Endothelial cell (in vitro differentiated cells): ENCODE measurements at regions not wholly inside any gene's neighbourhood (a gene's known extent, or its start where the extent isn't known, plus 50 kb on each side); places are given as distances from the start of the nearest gene placed in this dataset.

Source experiments
- DNase-seq: peaks from one replicate; pipeline ENCODE4 v3.0.0; 2021; ENCODE audit warnings: low spot score
- H3K27ac Mint-ChIP-seq: one replicate; pipeline ENCODE4 v1.8.0; 2021; ENCODE audit warnings: mixed read lengths, inconsistent platforms; ENCODE audit not compliant: unreplicated experiment
- H3K27me3 Mint-ChIP-seq: one replicate; pipeline ENCODE4 v1.8.0; 2021; ENCODE audit warnings: mild to moderate bottlenecking, moderate library complexity, mixed read lengths, inconsistent platforms; ENCODE audit not compliant: unreplicated experiment
- H3K36me3 Mint-ChIP-seq: one replicate; pipeline ENCODE4 v1.8.0; 2021; ENCODE audit warnings: mild to moderate bottlenecking, low read depth, mixed read lengths, inconsistent platforms; ENCODE audit not compliant: unreplicated experiment
- H3K4me1 Mint-ChIP-seq: one replicate; pipeline ENCODE4 v1.8.0; 2021; ENCODE audit warnings: mild to moderate bottlenecking, mixed read lengths, inconsistent platforms; ENCODE audit not compliant: unreplicated experiment
- H3K4me3 Mint-ChIP-seq: one replicate; pipeline ENCODE4 v1.8.0; 2021; ENCODE audit warnings: mild to moderate bottlenecking, mixed read lengths, inconsistent platforms; ENCODE audit not compliant: unreplicated experiment
- H3K9me3 Mint-ChIP-seq: one replicate; pipeline ENCODE4 v1.8.0; 2021; ENCODE audit warnings: mixed read lengths, inconsistent platforms; ENCODE audit not compliant: unreplicated experiment
- TF ChIP-seq, protein P1 (sequence below): fragments of 200-600 bp; sonication (generic); IDR thresholded peaks from one replicate; pipeline ENCODE4 v1.5.0; 2021; ENCODE audit warnings: antibody characterized with exemption; ENCODE audit not compliant: unreplicated experiment

DNA sequence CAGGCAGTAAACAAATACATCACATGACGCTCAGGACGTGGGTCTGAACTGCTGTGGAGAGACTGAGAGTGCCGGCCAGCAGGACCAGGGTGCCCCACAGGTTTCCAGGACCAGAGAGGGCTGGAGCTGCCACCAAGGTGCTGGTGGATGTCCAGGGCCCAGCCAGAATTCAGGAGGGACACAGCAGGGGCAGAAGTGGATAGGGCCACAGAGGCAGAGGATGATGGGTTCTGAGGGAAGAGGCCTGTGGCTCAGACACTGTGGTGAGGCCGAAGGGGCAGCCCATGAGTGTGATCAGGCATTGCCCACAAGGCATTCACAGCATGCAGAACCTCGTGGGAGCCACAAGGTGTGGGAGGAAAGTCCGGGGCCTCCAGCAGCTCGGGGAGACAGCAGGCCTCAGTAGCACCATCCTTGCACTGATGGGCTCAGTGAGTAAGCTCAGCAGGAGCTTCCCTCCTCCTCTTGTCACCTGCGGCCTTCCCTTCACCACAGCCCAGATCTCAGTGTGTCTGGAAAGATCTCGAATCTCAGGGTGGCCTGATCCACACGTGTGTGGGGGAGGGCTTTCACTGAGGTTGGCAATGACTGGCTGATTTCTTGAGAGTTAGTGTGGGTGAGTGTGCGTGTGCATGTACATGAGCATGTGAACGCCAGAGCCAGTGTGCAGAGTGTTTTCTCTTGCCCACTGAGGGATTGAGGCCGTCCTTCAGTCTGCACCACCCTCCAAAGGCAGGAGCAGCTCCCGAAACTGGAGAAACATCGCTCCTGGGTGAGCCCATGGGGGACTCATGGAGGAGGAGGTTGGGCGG lies 181.8 kb upstream of the RAB6C start:
- H3K27ac Mint-ChIP-seq, result peak overlapping the region; percentile 22
- H3K27me3 Mint-ChIP-seq, result peaks cover 3% of the 10 kb centered on the region
- H3K4me1 Mint-ChIP-seq, result no peaks in the 10 kb centered on the region
- H3K9me3 Mint-ChIP-seq, result no peaks in the 10 kb centered on the region
- TF ChIP-seq, protein P1, sequence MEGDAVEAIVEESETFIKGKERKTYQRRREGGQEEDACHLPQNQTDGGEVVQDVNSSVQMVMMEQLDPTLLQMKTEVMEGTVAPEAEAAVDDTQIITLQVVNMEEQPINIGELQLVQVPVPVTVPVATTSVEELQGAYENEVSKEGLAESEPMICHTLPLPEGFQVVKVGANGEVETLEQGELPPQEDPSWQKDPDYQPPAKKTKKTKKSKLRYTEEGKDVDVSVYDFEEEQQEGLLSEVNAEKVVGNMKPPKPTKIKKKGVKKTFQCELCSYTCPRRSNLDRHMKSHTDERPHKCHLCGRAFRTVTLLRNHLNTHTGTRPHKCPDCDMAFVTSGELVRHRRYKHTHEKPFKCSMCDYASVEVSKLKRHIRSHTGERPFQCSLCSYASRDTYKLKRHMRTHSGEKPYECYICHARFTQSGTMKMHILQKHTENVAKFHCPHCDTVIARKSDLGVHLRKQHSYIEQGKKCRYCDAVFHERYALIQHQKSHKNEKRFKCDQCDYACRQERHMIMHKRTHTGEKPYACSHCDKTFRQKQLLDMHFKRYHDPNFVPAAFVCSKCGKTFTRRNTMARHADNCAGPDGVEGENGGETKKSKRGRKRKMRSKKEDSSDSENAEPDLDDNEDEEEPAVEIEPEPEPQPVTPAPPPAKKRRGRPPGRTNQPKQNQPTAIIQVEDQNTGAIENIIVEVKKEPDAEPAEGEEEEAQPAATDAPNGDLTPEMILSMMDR, result no peak
- DNase-seq, result no peak
- no peak overlapping the region for H3K4me3 Mint-ChIP-seq
- H3K36me3 Mint-ChIP-seq, result no peaks in the 10 kb centered on the region

DNA sequence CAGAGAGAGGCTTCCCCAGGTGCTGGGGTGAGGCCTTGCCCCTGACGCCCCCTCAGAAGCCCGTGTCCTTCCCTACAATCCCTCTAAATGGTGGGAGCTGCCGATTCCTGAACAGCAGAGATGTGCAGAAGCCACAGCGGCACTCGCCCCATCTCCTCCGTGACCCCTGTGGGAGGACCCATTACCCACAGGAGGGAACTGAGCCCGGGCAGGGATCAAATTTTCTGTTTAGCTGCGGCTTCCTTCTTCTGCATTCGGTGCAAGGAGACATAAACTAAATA lies 181.2 kb upstream of the RAB6C start:
- Mint-ChIP-seq H3K27me3 (peaks cover 3% of the 10 kb centered on the region), H3K4me1 (no peaks in the 10 kb centered on the region), H3K27ac (no peak overlapping the region), H3K36me3 (no peaks in the 10 kb centered on the region), H3K4me3 (no peak overlapping the region), H3K9me3 (no peaks in the 10 kb centered on the region)
- TF ChIP-seq, protein P1, result no peak
- DNase-seq, result no peak

DNA sequence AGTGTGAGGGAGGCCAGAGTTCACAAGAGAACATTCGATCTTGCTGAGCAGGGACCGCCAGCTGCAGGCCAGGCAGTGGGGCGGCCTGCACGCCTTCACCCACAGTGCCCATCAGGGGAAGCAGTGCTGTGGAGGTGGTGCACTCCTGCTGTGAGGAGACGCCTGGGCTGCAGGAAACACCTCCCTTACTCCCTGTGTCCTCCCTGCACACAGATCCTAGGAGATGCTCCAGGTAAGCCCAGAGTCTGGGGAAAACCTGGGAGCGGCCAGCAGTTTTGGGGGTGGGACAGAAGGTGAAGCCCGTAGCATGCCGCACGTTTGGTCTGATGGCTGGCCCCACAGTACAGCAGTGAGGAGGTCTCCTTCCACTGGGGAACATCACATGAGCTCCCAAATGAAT lies 180.8 kb upstream of the RAB6C start:
- Mint-ChIP-seq H3K4me1 (no peaks in the 10 kb centered on the region), H3K27ac (no peak overlapping the region), H3K4me3 (no peak overlapping the region), H3K36me3 (no peaks in the 10 kb centered on the region), H3K9me3 (no peaks in the 10 kb centered on the region), H3K27me3 (peaks cover 3% of the 10 kb centered on the region)
- TF ChIP-seq, protein P1, result no peak
- no peak for DNase-seq

DNA sequence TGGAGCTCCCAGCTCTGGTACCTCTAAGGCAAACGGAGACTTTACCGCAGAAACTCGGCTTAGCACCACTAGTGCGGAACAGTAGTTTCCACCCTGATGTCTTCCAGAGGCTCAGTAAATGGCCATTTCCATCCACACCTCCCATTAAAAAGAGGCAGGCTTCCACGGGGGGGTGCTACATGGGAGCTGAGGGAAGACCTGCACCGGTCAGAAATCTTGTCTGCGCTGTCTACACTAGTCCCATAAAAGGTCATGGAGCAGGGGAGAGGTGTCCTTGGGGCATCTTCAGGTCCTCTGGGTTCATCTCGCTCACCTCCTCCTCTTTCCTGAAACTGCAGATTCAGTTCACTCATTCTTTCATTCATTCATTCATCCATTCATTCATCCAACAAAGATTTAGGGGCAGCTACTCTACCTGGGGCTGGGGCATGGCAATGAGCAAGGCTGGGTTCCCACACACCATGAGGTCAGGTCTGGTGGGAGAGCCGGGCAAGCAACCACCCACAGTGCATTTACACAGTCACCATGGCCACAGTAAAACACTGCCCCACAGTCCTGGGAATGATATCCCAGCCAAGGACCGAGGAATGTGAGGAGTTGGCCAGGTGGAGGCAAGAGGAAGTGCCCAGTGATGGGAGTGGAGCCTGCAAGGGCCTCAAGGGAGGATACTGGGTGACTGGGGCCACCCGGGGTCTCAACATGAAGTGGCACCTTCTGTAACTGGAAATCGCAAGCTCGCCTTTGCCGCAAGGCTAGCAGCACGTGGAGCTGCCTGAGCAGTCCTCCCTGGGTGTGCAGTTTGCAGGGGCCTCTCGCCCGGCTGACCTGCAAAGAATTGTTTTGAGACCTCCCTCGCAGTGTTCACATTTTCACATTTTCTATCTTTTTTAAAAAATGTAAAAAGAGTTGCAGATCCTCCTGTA lies 180.2 kb upstream of the RAB6C start:
- Mint-ChIP-seq H3K9me3 (no peaks in the 10 kb centered on the region), H3K4me3 (no peak overlapping the region), H3K27ac (no peak overlapping the region), H3K36me3 (no peaks in the 10 kb centered on the region), H3K27me3 (peaks cover 1% of the 10 kb centered on the region), H3K4me1 (no peaks in the 10 kb centered on the region)
- TF ChIP-seq, protein P1, result no peak
- no peak for DNase-seq

DNA sequence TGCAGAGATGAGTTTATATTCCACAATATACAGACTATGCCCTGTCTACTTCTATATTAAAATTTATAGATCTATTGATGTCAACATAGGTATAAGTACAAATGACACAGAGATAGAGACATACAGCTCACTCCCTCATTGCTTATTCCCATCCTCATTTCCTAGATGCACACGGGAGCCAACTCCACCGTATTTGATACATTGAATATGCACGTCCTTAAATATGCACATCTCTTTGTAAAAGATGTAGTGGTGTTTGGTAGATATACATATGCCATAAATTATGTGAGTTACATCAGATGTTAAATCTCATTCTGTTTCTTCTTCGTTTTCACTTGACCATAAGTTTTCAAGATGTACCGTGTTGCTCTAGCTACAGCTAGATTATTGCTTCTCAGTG lies 179.2 kb upstream of the RAB6C start:
- Mint-ChIP-seq H3K9me3 (no peaks in the 10 kb centered on the region), H3K27me3 (peaks cover 1% of the 10 kb centered on the region), H3K4me3 (no peak overlapping the region), H3K4me1 (no peaks in the 10 kb centered on the region), H3K27ac (no peak overlapping the region), H3K36me3 (no peaks in the 10 kb centered on the region)
- TF ChIP-seq, protein P1, result no peak
- no peak for DNase-seq
